IPS-15b (cell line): ENCODE measurements at regions not wholly inside any gene's neighbourhood (a gene's known extent, or its start where the extent isn't known, plus 50 kb on each side); places are given as distances from the start of the nearest gene placed in this dataset.

ENCODE experiments used
- H3K27me3 ChIP-seq: one replicate; pipeline ENCODE4 v1.6.1; 2013; ENCODE audit warnings: low read length; ENCODE audit not compliant: control insufficient read depth, insufficient read depth
- H3K36me3 ChIP-seq: one replicate; pipeline ENCODE4 v1.6.1; 2013; ENCODE audit warnings: low read length; ENCODE audit not compliant: control insufficient read depth, insufficient read depth
- H3K4me1 ChIP-seq: one replicate; pipeline ENCODE4 v1.6.1; 2013; ENCODE audit warnings: mild to moderate bottlenecking, low read length; ENCODE audit not compliant: control insufficient read depth, insufficient read depth
- H3K4me3 ChIP-seq: one replicate; pipeline ENCODE4 v1.5.1; 2013; ENCODE audit warnings: low read depth, low read length
- H3K9ac ChIP-seq: one replicate; pipeline ENCODE4 v1.6.1; 2013; ENCODE audit warnings: low read depth, mild to moderate bottlenecking, low read length
- H3K9me3 ChIP-seq: one replicate; pipeline ENCODE4 v1.6.1; 2013; ENCODE audit warnings: mild to moderate bottlenecking, low read length; ENCODE audit not compliant: control insufficient read depth, insufficient read depth

GRCh38 chr12:115174920-115175319 lies 490.9 kb upstream of the TBX3 start:
- Histone ChIP-seq H3K4me3 (no peak overlapping the region), H3K9me3 (no peaks in the 10 kb centered on the region), H3K36me3 (no peaks in the 10 kb centered on the region), H3K27me3 (peaks cover 2% of the 10 kb centered on the region), H3K9ac (no peak overlapping the region), H3K4me1 (no peaks in the 10 kb centered on the region)

GRCh38 chr12:115172521-115172920 lies 488.5 kb upstream of the TBX3 start:
- peaks cover 2% of the 10 kb centered on the region for H3K27me3 ChIP-seq
- no peak overlapping the region for H3K4me3 ChIP-seq
- no peaks in the 10 kb centered on the region for H3K4me1 ChIP-seq
- no peak overlapping the region for H3K9ac ChIP-seq
- H3K9me3 ChIP-seq: no peaks in the 10 kb centered on the region
- no peaks in the 10 kb centered on the region for H3K36me3 ChIP-seq

GRCh38 chr12:115169981-115170380 lies 486.0 kb upstream of the TBX3 start:
- H3K9me3 ChIP-seq: no peaks in the 10 kb centered on the region
- H3K4me1 ChIP-seq: no peaks in the 10 kb centered on the region
- H3K4me3 ChIP-seq: no peak overlapping the region
- peaks cover 2% of the 10 kb centered on the region for H3K27me3 ChIP-seq
- H3K36me3 ChIP-seq: no peaks in the 10 kb centered on the region
- H3K9ac ChIP-seq: no peak overlapping the region

- H3K36me3 ChIP-seq: no peaks in the 10 kb centered on the region
- no peak overlapping the region for H3K4me3 ChIP-seq
- H3K27me3 ChIP-seq: peaks cover 2% of the 10 kb centered on the region
- H3K4me1 ChIP-seq: no peaks in the 10 kb centered on the region
- no peak overlapping the region for H3K9ac ChIP-seq
- no peaks in the 10 kb centered on the region for H3K9me3 ChIP-seq
Observed at GRCh38 chr12:115166698-115167315, 482.8 kb upstream of the TBX3 start.

DNA sequence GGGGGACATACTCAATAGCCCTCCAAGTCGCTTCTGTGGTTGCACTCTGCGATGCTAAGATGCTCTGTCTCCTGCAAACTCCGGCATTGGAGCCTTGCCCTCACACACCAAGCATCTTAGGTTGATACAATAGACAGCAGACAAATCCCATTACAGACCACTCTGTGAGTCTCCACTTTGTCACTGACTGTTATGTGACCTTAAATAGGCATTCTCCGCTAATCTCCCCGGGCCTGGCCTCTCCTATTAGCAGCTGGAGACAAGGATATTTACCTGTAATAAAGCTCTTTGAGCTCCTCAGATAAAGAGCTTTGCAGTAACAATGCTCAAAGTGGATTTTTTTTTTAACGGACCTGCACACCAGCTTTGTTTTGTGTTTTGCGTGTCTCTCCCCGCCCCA lies 479.7 kb upstream of the TBX3 start:
- Histone ChIP-seq H3K9ac (no peak overlapping the region), H3K4me3 (no peak overlapping the region), H3K27me3 (no peaks in the 10 kb centered on the region), H3K4me1 (no peaks in the 10 kb centered on the region), H3K9me3 (no peaks in the 10 kb centered on the region), H3K36me3 (no peaks in the 10 kb centered on the region)

DNA sequence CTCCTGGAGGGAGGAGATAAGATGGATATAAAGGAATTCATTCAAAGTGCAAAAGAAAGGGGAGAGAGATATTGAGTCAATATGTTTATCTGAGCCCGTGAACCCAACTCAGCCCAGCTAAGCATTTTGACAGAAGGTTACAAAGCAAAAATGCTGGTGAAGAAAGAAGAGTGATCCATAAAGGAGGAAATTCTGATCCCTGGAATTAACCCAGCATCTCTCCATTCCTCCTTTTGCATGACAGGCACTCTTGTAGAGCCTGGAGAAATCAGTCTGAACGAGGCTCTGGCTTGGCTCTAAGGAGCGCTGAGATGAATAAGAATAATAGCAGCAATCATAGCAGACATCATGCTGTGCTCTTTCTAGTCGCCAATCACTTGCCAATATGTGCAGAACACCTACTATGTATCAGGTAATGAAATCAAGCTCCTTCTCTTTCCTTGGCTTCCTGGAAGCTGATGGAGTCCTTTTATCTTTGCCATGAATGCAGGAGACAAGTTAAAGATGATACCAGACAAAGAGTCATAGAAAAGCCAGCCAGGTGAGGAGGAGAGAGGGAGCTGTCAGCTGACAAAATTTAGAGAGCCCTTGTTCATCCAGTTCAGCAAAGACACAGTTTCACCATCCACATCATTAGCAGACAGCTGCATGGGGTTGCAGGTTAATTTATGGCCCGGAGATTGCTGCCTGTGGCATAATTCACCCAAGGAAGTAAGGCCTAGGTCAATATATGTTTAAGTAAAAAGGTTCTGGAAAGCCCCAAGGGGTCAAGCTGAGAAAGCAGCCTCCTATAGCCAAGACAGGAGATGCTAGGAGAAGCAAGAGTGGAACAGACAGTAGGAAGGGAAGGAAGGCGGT lies 476.5 kb upstream of the TBX3 start:
- Histone ChIP-seq H3K4me3 (no peak overlapping the region), H3K36me3 (no peaks in the 10 kb centered on the region), H3K4me1 (no peaks in the 10 kb centered on the region), H3K27me3 (no peaks in the 10 kb centered on the region), H3K9me3 (no peaks in the 10 kb centered on the region), H3K9ac (no peak overlapping the region)

DNA sequence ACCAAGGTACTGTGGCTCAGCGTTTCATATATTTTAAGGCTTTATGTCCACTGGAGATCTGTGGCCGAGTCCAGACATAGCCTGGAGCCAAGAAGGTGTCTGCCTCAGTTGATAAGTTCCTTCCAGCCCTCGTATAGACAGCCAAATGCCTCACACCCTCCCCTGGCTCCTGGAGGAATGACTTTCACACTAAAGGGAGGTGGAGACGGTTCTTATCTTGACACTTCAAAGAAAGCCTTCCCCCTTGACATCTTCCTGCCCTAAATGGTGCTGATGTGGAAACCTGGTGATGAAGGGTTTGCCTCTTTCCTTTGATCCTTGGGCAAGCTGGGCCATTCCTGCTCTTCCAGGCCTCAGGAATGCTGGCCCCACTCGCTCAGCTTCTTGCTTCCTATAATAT lies 474.8 kb upstream of the TBX3 start:
- Histone ChIP-seq H3K27me3 (no peaks in the 10 kb centered on the region), H3K4me3 (no peak overlapping the region), H3K9me3 (no peaks in the 10 kb centered on the region), H3K36me3 (no peaks in the 10 kb centered on the region), H3K9ac (no peak overlapping the region), H3K4me1 (no peaks in the 10 kb centered on the region)

DNA sequence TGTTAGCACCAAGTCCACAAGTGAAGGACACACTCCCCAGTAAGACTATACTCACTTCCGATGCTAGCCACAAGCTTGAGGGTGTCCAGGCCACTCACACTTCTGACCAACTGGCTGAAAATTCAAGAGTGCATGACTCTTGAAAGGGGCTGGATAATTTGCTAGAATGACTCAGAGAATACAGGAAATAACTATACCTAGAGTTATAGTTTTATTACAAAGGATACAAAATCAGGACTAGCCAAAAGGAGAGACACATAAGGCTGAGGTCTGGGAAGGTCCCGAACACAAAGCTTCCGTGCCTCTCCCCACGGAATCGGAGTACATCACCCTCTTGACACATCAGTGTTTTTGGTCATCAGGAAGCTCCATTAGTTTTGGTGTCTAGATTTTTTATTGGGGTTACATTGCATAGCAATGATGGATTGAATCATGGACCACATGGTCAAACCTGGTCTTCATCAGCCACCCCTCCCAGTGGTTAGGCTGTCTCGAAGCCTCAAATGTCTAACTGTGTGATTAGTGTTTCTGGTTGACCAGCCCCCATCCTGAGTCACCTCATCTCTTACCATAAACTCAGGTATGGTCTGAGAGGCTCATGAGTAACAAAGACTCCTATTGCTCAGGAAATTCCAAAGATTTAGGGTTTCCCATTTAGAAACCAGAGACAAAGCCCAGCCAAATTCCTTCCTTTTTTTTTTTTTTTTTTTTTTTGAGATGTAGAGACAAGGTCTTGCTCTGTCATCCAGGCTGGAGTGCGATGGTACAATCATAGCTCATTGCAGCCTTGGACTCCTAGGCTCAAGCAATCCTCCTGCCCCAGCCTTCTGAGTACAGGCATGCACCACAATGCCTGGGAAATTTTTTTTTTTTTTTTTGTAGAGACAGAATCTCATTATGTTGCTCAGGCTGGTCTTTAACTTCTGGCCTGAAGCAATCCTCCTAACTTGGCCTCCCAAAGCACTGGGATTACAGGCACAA lies 472.0 kb upstream of the TBX3 start:
- H3K4me3 ChIP-seq: no peak overlapping the region

DNA sequence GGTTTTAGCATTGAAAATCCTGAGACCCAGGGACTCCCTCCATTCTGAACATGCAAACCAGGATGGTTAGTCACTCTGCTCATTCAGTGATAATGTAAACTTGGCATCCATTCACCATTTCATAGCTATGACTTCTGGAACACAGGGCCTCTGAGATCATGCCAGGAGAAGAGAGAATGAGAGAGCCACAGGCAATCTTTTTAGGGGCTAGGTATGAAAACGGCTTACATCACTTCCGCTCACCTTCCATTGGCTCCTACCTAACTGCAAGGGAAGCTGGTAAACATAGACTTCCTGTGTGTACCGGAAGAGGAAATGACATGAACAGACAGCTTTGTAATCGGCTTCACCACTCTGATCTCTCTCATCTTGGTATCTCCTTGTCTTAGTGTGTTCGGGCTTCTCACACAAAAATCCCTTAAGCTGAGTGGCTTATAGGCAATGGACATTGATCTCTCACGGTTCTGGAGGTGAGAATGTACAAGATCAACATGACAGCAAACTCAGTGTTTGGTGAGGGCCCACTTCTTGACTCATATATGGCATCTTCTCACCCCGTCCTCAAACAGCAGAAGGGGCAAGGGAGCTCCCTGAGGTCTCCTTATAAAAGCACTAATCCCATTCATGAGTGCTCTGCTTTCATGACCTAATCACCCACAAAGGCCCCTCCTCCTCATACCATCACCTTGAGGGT lies 465.9 kb upstream of the TBX3 start:
- Histone ChIP-seq H3K36me3 (no peaks in the 10 kb centered on the region), H3K4me1 (no peaks in the 10 kb centered on the region), H3K4me3 (no peak overlapping the region), H3K9ac (no peak overlapping the region), H3K9me3 (no peaks in the 10 kb centered on the region), H3K27me3 (no peaks in the 10 kb centered on the region)

More for the DNA sequence above, 472.0 kb upstream of the TBX3 start:
- H3K9ac ChIP-seq: no peak overlapping the region
- no peaks in the 10 kb centered on the region for H3K27me3 ChIP-seq
- H3K9me3 ChIP-seq: no peaks in the 10 kb centered on the region
- H3K4me1 ChIP-seq: no peaks in the 10 kb centered on the region
- H3K36me3 ChIP-seq: no peaks in the 10 kb centered on the region

DNA sequence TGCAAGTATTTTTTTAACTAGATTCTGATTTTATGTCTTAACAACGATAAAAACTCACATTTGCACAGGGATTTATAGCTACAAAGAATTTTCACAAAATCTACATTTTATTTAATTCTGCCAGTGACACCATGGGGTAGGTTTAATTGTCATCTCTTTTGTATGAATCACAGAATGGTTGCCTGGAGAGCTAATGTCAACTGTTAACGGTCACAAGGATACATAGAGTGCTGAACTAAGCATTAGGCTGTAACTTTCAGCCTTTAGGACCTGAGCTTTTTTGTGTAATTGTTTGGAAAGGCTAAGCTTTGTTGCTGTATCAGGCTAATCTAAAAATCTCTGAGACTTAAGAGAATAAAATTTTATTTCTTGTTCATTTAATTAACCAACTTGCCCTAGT lies 465.3 kb upstream of the TBX3 start:
- no peaks in the 10 kb centered on the region for H3K36me3 ChIP-seq
- H3K4me1 ChIP-seq: no peaks in the 10 kb centered on the region
- no peaks in the 10 kb centered on the region for H3K9me3 ChIP-seq
- H3K9ac ChIP-seq: no peak overlapping the region
- no peaks in the 10 kb centered on the region for H3K27me3 ChIP-seq
- H3K4me3 ChIP-seq: no peak overlapping the region

DNA sequence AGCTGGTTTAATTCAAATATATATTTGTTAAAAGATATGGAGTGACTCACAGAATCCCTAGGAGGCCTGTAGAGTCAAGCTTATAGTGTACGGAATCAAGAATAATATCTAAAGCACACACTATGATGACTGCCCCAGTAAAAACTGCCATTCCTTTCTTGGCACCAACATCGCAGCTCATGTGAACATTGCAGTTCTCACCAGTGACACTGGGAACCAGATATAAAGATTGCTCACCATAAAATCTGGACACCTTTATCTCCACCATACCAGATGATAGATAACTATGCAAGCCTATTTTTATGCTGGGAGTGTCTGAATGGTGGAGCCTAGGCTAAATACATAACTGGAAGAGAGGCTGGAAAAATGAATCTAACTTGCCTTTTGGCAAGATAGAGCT lies 463.9 kb upstream of the TBX3 start:
- Histone ChIP-seq H3K27me3 (no peaks in the 10 kb centered on the region), H3K4me3 (no peak overlapping the region), H3K36me3 (no peaks in the 10 kb centered on the region), H3K9me3 (no peaks in the 10 kb centered on the region), H3K4me1 (no peaks in the 10 kb centered on the region), H3K9ac (no peak overlapping the region)
